IPS DF 19.7 (cell line): ENCODE measurements at regions not wholly inside any gene's neighbourhood (a gene's known extent, or its start where the extent isn't known, plus 50 kb on each side); places are given as distances from the start of the nearest gene placed in this dataset.

Experiments used
- DNase-seq: peaks from one replicate; pipeline ENCODE4 v3.0.0-alpha.2; 2013; ENCODE audit warnings: low read depth, low spot score

DNA sequence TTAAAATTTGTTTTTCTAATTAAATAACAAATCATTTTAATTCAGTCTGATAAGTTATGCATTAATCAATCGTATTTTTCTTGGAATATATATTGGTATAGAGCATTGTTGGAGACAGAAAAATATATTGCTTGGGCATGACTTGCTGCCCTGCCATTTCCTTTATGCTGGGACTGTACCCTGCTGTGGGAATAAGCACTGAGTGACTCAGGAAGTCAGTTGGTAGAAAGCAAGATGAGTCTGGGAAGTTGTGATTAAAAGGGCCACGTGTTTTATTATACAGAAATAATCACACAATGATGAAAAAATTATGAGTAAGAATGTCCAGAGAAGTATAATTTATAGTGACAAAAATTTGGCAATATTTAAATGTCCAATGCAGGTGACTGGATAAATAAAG, 139.5 kb downstream of the KIF18A start:
- no peak for DNase-seq

DNA sequence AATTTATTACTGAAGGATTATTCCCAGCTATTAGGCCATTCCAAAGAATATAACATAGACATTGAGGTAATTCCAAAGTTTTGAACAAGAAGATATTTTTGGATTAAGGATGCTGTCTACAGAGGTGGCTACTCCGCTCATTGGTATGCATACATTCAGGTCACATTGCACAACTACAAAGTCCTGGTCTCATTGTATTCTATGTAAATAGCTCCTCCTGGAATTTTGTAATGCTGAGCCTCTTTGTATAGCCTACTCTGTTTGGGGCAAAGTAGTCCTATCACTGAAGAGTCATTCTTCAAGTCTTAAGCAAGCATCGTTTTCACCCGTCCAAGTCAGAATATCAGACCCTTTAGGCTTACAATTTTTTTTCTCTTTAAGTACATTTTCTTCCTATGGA, 142.4 kb downstream of the KIF18A start:
- DNase-seq = peak; percentile 30

DNA sequence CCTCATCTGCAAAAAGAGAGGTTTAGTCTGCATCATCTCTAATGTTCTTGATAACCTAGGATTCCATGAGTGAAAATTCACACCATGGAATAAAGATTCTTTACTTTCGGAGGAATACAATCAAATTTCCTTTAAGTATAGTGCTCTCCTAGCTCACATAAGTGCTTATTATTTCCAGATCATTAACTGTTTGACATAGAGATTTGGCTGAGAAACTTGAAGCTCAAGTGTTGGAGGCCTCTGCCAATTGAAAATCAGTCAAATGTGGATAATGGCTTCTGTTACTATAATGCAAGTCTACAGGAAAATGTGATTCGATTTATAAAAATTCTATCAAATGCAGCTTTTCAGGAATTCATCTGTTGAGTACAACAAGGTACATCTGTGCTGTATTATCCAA, 144.6 kb downstream of the KIF18A start:
- DNase-seq = no peak

DNA sequence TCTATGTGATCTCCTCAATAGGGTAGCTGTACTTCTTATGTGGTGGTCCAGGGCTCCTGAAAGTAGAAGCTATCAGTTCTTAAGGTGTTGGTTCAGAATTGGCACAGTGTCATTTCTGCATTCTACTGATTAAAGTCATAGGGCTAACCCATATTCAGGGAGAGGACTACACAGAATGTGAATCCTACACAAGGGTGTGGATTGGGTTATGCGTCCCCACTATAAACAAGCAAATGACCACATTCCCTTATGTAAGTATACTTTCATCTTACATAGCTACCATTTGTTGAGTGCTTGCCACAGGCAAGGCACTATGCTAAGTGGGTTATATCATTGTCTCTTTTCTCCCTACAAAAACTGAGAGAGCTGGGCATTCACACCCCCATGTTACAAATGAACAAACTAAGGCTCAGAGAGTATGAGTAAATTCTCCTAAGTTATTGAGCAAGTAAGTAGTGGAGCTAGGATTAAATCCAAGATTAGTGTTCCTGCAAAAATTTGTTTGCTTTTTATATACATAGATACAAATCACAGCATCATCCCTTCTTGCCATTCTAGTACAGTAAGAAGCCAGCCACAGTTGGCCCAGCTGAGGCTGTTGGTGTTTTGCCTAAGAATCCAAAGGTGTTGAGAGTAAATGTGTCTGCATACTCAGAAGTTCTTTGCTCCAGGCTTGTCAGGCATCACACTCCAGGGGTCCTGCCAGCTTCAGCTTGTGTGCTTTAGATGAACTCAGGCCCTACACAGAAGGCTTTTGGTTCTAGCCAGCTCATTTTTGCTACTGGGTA, 157.8 kb downstream of the KIF18A start:
- DNase-seq = no peak

DNA sequence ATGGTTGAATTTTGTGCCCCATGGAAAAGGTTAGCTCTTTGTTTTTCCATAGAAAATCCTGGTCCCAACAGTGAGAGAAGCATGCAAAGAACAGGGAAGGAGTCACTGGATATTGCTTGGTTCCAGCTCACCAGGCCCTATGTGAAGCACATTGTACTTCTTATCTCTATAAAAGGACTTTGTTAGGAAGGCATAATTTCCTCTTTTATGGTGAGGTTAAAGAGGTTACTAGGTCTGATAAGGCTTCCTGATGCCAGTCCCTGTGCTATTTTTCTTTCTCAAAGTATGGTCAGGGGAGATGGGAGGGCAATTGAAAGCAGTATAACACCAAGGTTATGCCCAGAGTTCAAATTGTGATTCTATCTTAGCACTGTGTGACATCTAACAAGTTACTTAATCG, 162.6 kb downstream of the KIF18A start:
- DNase-seq = no peak

DNA sequence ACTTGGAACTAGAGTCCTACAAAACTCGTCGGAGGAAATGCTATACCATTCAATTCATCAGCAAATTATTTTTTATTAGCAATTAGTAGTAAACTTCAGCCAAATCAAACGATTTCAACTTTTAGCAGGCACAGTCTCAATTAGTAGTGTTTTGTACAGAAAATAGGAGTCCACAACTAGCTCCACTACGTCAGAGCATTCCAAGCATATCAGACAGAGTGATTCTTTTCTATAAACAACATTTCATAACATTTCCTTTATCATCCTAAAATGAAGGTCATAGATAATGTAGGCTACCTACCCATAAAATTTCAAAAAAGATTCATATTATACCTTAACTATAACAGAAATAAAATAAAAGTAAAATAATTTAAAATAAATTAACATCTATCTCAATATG, 169.9 kb downstream of the KIF18A start:
- DNase-seq = no peak

DNA sequence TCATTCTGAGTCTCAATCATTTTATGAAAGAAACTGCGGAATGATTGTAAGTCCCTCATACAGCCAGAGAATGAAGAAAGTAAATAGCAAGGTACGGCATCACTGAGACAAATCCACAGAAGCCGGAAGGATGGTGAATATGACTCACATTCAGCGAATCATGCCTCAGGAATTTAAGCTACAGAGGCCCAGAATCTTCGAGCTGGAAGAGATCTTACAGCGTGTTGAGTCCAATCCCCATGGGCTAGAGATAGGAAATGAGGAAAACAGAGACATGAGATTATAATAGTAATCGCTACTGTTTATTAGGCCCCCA, 173.2 kb downstream of the KIF18A start:
- no peak for DNase-seq

DNA sequence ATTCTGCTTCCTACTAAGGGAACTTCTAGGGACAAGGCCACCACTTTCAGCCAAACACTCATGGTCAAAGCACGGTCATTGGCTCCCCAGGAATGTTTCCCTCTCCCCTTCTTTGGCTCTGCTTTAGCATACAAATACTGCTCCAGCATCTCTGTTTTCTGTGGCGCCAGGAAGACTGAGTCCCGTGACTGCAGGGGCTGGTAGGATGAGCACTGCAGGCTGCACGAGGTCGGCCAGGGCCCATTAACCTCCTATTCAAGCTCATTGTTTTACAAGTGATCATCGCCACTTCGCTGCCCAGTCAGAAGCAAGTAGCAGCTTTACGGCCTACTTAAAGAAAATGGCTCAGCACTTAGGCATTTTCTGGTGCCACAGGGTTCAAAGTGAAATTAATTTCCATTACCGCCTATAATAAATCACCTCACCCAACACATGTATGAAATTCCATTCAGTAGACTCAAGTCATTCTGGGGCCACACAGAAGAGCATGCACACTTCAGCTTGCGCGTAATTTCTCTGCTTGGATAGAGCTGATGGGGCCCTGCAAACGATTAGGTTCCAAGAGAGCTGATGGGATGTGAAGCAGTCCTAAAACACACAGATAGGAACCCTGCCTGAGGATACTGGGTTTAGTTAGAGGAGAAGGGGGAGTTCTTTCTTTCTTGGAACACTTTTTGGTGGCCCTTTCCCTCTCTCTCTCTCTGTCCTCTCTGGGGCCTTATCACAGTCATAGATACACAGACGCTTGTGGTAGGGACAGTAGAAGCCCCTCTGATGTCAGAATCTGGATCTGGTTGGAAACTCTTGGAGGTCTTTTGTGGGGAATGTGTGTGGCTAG, 173.7 kb downstream of the KIF18A start:
- DNase-seq = peak; percentile 56

DNA sequence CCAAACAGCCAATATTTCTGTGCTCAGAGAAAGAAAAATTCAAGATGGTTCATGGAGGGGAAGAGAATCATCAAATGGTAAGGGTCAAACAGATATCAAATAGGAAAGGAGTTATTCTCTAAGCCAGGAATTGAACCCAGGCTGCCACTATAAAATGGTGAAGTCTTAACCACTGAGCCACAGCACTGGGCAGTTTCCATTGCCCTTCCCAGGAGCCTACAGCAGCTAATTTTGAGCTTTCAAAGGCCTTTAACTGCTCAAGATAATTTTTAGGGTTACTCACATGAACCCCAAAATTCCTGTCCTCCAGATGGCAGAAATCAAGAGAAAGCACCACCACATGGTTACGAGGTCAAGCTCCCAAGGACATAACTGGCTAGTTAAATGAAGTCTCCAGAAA, 176.2 kb downstream of the KIF18A start:
- DNase-seq = no peak

DNA sequence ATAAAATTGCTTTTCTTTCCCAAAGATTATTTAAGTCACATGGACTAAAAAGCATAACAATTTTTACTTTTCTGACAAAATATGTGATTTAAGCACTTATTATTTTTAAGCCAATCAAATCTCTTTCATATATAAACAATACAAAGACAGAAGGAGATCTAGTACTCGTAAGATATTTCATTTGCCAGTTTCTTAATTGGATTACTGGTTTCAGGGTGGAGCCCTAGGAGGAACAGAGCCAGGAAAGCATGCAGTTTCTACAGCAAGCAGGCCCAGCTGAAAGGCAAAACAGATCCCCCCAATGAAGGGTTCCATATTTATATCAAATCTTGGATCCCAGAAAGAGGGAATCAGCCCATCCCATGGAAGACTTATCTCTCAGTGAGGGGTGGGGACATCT, 177.0 kb downstream of the KIF18A start:
- DNase-seq = no peak

DNA sequence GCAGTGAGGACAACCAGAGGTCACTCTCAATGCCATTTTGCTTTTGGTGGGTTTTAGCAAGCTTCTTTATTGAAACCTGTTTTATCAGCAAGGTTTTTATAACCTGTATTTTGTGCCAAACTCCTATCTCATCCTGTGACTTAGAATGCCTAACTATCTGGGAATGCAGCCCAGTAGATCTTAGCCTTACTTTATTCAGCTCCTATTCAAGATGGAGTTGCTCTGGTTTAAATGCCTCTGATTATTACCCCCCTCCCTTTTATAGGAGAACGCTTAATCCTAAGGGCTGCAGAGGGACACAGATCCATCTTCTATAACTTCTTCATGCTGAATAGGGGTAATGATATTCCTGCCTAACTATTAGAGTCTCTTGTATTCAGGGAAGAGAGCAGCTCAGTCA, 179.1 kb downstream of the KIF18A start:
- DNase-seq = no peak

DNA sequence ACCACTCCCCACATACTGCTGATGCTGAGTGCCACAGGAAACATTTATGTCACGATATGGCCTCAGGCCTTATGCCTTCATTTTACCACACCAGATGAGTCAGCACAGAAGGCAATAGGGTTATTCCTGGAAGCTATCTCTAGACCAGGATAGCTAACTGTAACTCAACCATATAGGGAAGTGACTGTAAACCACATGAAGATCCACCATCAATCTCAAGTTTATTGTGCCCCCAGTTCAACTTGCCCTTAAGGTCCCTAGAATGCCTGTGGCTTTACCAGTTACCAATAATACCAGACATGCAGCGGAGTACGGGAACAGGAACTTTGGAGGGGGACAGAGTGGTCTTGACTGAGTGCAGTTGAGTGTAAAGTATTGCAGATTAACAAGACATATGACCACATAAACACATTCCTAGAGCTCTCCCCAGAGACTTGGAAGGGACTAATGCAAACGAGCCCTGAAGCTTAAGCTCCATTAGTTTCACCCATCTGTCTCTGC, 180.9 kb downstream of the KIF18A start:
- no peak for DNase-seq

DNA sequence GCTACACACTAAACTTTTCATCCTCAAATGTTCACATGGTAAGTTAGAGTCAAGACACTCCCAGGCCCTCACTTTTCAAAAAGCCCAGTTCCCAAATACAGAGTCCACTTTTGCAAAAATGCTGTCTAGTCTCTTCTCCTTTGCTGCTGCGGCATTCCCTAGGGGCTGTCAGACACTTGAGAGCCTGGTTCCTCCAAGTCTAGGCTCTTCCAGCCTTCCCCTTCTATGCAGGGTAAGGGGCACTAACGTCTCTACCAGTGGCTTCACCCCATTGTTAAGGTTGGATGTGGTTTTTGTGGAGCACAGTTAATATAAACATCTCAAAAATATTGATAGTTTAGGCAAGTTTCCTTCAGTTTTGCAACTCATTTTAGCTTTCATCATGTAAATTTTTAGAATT, 181.5 kb downstream of the KIF18A start:
- DNase-seq = no peak

DNA sequence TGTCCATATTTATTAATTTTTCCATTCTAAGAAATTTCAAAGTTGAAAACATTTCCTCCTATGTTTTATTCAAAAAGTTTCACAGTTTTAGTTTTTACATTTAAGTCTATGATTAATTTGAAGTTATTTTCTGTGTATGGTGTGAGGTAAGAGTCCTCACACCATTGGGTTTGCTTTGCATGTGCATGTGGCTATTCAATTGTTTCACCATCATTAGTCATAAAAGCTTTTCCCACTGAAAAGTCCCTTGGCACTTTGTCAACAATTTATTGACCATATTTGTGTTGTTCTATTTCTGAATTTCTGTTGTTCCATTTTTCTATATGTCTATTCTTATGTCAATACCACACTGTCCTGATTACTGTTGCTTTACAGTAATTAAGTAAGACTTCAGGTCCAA, 186.5 kb downstream of the KIF18A start:
- no peak for DNase-seq

DNA sequence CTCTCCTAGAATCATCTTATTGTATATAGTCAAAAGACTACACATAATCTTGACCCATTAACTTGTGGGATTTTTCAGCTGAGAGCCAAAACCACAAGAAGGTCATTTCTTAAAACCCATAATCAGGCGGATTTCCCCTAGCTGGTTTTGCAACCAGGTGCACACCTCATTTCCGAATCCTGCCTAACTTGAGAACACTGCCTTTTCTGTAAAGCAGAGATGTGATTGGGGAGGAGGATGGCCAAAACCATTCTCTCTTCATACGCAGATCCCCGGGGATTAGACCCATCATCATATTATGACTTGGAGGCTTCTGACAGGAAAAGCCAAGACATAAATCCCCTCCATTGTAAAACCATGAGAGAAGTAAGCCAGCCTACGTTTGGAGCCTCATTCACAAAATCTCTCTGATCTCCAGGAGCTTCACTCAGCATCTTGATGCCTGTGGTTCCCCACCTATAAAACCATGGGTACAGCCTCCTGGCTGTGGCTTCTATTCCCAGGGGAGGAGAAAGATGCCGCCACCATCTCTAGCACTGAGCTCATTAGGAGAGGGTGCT, 191.3 kb downstream of the KIF18A start:
- DNase-seq = no peak

DNA sequence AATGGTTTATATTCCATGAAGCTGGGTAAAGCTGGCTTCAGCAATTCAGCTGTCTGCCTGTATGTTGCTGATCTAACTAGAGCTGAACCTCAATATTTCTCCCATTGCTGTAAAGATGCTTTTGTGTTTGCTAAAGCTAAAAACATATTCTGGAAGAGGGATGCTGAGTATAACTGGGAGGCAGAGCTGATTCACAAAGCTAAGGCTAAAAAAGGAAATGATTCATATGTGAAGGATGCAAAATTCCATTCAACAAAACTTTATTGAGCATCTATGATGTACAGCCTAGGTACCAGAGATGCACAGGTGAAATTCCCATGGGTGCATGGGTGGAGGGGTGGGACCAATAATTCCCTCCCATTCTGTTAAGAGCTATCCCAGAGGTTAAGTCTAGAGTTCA, 193.9 kb downstream of the KIF18A start:
- no peak for DNase-seq

DNA sequence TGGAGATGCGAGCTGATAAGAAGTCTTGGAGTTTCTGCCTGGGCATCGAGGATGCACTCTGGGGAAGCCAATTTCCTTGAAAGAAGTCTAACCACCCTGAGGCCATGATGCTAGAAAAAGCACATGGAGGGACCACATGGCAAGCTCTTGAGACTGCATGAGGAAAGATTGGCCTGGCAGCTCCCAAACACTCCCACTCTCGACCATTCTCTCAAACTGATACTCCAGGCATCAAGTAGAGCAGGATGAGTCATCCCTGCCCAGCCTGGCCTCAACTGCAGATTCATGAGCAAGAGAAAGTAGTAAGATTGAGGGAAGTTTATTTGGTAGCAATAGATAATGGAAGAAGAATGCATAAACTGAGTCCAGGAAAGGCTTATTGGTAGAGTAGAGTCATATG, 194.3 kb downstream of the KIF18A start:
- DNase-seq = no peak

DNA sequence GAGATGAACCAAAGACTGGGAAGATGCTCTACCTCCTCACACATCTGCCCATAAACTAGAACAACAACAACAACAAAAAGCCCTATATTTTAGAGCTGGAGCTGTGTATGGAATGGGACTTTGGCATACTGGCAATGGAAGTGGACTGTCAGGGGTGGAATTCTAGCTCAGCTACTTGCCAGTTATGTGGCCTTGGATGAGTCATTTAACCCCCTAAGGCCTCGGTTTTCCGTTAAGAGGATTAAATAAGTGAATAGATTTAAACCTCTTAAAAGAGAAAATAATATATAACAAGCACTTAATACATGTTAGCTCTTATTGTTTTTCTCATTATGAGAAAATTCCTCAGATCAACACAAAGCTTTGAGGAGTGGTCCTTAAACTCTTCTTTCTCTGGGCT, 195.0 kb downstream of the KIF18A start:
- no peak for DNase-seq

DNA sequence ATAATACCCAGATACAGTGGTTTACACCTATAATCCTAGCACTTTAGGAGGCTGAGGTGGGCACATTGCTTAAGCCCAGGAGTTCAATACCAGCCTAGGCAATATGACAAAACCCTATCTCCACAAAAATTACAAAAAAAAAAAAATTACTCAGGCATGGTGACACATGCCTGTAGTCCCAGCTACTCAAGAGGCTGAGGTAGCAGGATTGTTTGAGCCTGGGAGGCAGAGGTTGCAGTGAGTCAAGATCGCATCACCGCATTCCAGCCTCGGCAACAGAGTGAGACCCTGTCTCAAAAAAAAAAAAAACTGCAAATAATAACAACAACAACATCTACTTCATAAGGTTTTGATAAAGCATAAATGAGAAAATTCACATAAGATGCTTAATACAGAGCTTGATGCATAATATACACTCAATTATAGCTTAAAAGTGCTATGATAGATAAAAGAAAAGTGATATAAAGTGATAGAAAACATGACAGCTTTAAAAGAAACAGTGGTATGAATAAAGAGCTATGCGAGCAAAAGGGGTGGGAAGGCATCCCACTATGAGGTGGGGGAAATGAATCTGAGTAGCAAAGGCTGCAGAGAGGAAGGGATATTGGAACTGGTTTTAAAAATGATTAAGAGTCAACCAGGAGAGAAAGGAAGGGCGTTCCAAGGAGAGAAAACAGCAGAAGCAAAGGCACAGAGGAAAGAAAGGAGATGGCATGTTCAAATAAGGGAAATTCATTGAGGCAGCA, 197.6 kb downstream of the KIF18A start:
- no peak for DNase-seq

DNA sequence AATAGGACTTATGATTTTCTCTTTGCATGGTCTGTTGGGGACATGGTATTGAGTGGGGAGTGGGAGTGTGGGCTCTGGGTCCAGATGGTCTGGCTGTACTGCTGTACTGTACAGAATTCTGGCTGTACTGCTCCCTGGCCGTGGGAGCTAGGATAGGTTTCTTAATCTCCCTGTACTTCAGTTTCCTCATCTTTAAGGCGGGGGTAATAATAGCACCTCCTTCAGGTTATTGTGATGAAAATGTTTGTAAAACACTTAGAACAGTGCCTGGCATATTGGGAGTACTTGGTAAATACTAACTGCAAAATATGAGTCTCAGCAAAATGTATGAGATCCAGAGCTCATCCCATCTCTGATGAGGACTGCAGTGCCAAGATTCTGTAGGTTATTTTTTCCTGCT, 198.6 kb downstream of the KIF18A start:
- no peak for DNase-seq

DNA sequence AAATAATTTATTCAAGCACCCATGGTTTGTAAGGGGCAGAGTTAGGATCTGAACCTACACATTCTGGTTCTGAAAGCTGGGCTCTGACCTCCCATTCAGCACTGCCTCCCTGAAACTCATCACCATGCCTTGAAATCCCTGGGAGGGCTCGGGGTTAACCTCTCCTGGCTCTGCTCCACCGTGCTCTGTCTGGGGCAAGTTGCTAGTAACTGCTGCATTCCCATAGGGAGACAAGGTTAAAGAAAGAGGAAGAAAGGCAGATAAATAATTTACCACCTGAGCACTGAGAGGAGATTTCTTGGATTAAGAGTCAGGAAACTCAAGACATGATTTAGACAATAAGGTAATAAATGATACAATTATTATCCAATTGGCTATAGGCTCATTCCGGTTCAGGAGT, 199.3 kb downstream of the KIF18A start:
- no peak for DNase-seq

DNA sequence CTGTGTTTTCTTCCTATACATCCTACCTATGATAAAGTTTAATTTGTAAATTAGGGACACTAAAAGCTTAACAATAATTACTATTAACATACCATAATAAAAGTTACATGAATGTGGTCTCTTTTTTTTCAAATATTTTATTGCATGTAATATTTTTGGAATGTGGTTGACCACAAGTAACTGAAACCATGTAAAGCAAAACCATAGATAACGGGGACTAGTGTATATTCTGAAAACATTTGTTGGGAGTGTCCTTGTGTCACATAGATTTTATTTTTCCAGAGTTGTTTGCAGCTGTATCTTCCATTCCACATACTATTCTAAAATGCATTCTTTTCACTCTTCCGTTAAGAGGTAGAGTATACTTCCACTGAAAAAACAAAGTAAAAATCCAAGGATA, 200.4 kb downstream of the KIF18A start:
- DNase-seq = no peak
